ENCODE measurements at regions not wholly inside any gene's neighbourhood (a gene's known extent, or its start where the extent isn't known, plus 50 kb on each side); places are given as distances from the start of the nearest gene placed in this dataset.
"Not testable (repeated sequence)": the region's sequence is repeated elsewhere in the genome, so short reads cannot be mapped to it uniquely, and the experiment has no call there.

DNA sequence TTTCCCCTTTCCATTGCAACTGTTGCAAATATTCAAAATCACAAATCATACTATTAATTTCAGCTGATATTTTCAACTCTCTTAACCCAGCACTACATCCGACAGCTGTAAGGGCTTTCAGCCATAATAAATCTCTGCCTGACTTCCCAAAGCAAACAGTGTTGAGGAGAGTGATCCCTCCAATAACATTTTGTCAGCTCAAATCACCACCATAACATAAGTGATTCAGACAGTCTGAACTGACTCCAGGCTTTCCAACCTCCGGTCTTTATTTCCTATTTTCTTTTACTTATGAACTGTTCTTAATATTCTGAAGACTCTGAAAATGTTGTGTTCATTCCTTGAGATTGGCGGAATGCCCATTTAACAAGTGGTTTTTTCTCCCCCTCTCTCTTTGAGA is 1085.9 kb downstream of the GATA3 start:
- H3K4me3 ChIP-seq, result no peak overlapping the region
- no peak overlapping the region for H3K4me2 ChIP-seq
- H3K4me1 ChIP-seq (ENCODE audit: insufficient read depth), result no peaks in the 10 kb centered on the region
- TF ChIP-seq CTCF (IDR thresholded peaks at IDR 0.05; ENCODE audit: poor library complexity) (no peak), EZH2phosphoT487 (IDR thresholded peaks at IDR 0.05; ENCODE audit: low read depth, severe bottlenecking, unreplicated experiment) (no peak), EZH2 (IDR thresholded peaks at IDR 0.05; ENCODE audit: borderline replicate concordance) (no peak)
- no peaks in the 10 kb centered on the region for H3K9me2 ChIP-seq (replicated peaks; ENCODE audit: insufficient read depth)
- no peak overlapping the region for H2AFZ ChIP-seq
- H3K79me2 ChIP-seq, result no peaks in the 10 kb centered on the region
- no peaks in the 10 kb centered on the region for H4K20me1 ChIP-seq (ENCODE audit: insufficient read depth, poor library complexity, severe bottlenecking)
- no peak overlapping the region for H3K27ac ChIP-seq
- no peaks in the 10 kb centered on the region for H3K36me3 ChIP-seq (replicated peaks; ENCODE audit: insufficient read depth, low read depth)
- DNase-seq (ENCODE audit: low spot score), result no peak
- H3K9me3 ChIP-seq (ENCODE audit: low read depth), result no peaks in the 10 kb centered on the region
- 63% methylated on average over 3 of the region's 3 CpGs for WGBS (ENCODE audit: low lambda C conversion rate, missing lambda C conversion rate)
- H3K27me3 ChIP-seq, result no peaks in the 10 kb centered on the region

DNA sequence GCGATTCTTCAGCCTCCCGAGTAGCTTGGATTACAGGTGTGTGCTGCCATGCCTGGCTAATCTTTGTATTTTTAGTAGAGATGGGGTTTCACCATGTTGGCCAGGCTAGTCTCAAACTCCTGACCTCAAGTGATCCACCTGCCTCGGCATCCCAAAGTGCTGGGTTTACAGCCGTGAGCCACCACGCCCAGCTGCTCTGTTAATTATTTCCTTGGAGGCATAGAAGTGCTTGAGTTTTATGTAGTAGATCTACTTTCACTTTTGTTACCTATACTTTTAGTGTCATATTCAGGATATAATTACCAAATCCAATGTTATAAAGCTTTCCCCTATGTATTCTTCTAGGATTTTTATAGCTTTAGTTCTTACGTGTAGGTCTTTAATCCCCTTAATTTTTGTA is 1093.0 kb downstream of the GATA3 start:
- no peak for TF ChIP-seq EZH2 (IDR thresholded peaks at IDR 0.05; ENCODE audit: borderline replicate concordance)
- TF ChIP-seq CTCF (IDR thresholded peaks at IDR 0.05; ENCODE audit: poor library complexity), result no peak
- no peak for TF ChIP-seq EZH2phosphoT487 (IDR thresholded peaks at IDR 0.05; ENCODE audit: low read depth, severe bottlenecking, unreplicated experiment)
- Histone ChIP-seq H3K27me3 (no peaks in the 10 kb centered on the region), H3K4me1 (ENCODE audit: insufficient read depth) (no peaks in the 10 kb centered on the region), H3K27ac (no peak overlapping the region), H3K9me3 (ENCODE audit: low read depth) (no peaks in the 10 kb centered on the region), H3K4me2 (no peak overlapping the region), H3K4me3 (no peak overlapping the region), H3K79me2 (no peaks in the 10 kb centered on the region), H3K36me3 (replicated peaks; ENCODE audit: insufficient read depth, low read depth) (no peaks in the 10 kb centered on the region), H3K9me2 (replicated peaks; ENCODE audit: insufficient read depth) (no peaks in the 10 kb centered on the region), H2AFZ (no peak overlapping the region), H4K20me1 (ENCODE audit: insufficient read depth, poor library complexity, severe bottlenecking) (no peaks in the 10 kb centered on the region)
- 75% methylated on average over 6 of the region's 6 CpGs for WGBS (ENCODE audit: low lambda C conversion rate, missing lambda C conversion rate)
- no peak for DNase-seq (ENCODE audit: low spot score)

- H3K9me2 ChIP-seq (replicated peaks; ENCODE audit: insufficient read depth), result no peaks in the 10 kb centered on the region
- DNase-seq (ENCODE audit: low spot score), result no peak
- no peaks in the 10 kb centered on the region for H3K79me2 ChIP-seq
- H4K20me1 ChIP-seq (ENCODE audit: insufficient read depth, poor library complexity, severe bottlenecking), result no peaks in the 10 kb centered on the region
- no peak for TF ChIP-seq EZH2 (IDR thresholded peaks at IDR 0.05; ENCODE audit: borderline replicate concordance)
- H3K36me3 ChIP-seq (replicated peaks; ENCODE audit: insufficient read depth, low read depth), result no peaks in the 10 kb centered on the region
- no peak overlapping the region for H3K4me2 ChIP-seq
- no peaks in the 10 kb centered on the region for H3K27me3 ChIP-seq
- H3K4me1 ChIP-seq (ENCODE audit: insufficient read depth), result no peaks in the 10 kb centered on the region
- H3K9me3 ChIP-seq (ENCODE audit: low read depth), result no peaks in the 10 kb centered on the region
- H2AFZ ChIP-seq, result no peak overlapping the region
- H3K4me3 ChIP-seq, result no peak overlapping the region
- H3K27ac ChIP-seq, result no peak overlapping the region
These were observed 1094.6 kb downstream of the GATA3 start for GRCh38 chr10:9149134-9149533.

- not testable (repeated sequence) for H3K36me3 ChIP-seq (replicated peaks; ENCODE audit: insufficient read depth, low read depth); H3K4me3 ChIP-seq; H3K9me2 ChIP-seq (replicated peaks; ENCODE audit: insufficient read depth); H3K79me2 ChIP-seq; H4K20me1 ChIP-seq (ENCODE audit: insufficient read depth, poor library complexity, severe bottlenecking); H3K4me1 ChIP-seq (ENCODE audit: insufficient read depth); DNase-seq (ENCODE audit: low spot score); H3K9me3 ChIP-seq (ENCODE audit: low read depth); H2AFZ ChIP-seq; H3K4me2 ChIP-seq; H3K27ac ChIP-seq; H3K27me3 ChIP-seq
- 92% methylated on average over 1 of the region's 1 CpG for WGBS (ENCODE audit: low lambda C conversion rate, missing lambda C conversion rate)
These were observed 1098.6 kb downstream of the GATA3 start for GRCh38 chr10:9153057-9153456.

DNA sequence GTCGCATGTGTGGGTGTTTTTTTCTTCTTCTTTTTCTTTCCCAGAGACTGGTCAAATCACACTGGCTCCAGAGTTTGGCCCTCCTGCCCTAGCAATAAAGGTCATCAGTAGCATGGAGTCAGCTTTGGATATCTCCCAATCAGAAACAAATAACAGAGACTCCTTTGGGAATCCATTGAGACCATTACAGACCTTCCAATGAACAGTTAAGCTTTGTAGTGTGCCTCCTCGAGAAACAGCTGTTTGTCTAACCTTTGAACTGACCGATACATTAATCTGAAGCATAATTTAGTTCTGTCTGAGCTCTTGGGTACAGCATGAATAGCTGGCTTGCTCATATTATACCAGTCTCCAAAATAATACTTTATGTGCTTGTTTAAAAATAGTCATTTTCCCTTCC is 1103.2 kb downstream of the GATA3 start:
- H2AFZ ChIP-seq, result no peak overlapping the region
- no peak for DNase-seq (ENCODE audit: low spot score)
- H3K9me2 ChIP-seq (replicated peaks; ENCODE audit: insufficient read depth), result no peaks in the 10 kb centered on the region
- WGBS (ENCODE audit: low lambda C conversion rate, missing lambda C conversion rate), result 67% methylated on average over 3 of the region's 3 CpGs
- H3K79me2 ChIP-seq, result no peaks in the 10 kb centered on the region
- no peak overlapping the region for H3K4me3 ChIP-seq
- H4K20me1 ChIP-seq (ENCODE audit: insufficient read depth, poor library complexity, severe bottlenecking), result peaks cover 2% of the 10 kb centered on the region
- no peaks in the 10 kb centered on the region for H3K4me1 ChIP-seq (ENCODE audit: insufficient read depth)
- no peaks in the 10 kb centered on the region for H3K9me3 ChIP-seq (ENCODE audit: low read depth)
- TF ChIP-seq EZH2phosphoT487 (IDR thresholded peaks at IDR 0.05; ENCODE audit: low read depth, severe bottlenecking, unreplicated experiment), result no peak
- no peak for TF ChIP-seq CTCF (IDR thresholded peaks at IDR 0.05; ENCODE audit: poor library complexity)
- no peak for TF ChIP-seq EZH2 (IDR thresholded peaks at IDR 0.05; ENCODE audit: borderline replicate concordance)
- no peak overlapping the region for H3K27ac ChIP-seq
- H3K27me3 ChIP-seq, result no peaks in the 10 kb centered on the region
- no peak overlapping the region for H3K4me2 ChIP-seq
- no peaks in the 10 kb centered on the region for H3K36me3 ChIP-seq (replicated peaks; ENCODE audit: insufficient read depth, low read depth)
